Epithelial cell of proximal tubule (primary cell): ENCODE measurements at regions not wholly inside any gene's neighbourhood (a gene's known extent, or its start where the extent isn't known, plus 50 kb on each side); places are given as distances from the start of the nearest gene placed in this dataset.
"Not testable (repeated sequence)": the region's sequence is repeated elsewhere in the genome, so short reads cannot be mapped to it uniquely, and the experiment has no call there.

ENCODE experiments used
- DNase-seq: peaks from one replicate; pipeline ENCODE4 v3.0.0-alpha.2; 2011; ENCODE audit warnings: low read depth
- H3K4me3 ChIP-seq: 2 replicates; pipeline ENCODE4 v1.5.1; 2011; ENCODE audit warnings: low read depth, mild to moderate bottlenecking, low read length
- TF ChIP-seq, protein P1 (sequence below): conservative IDR thresholded peaks from 2 replicates; pipeline ENCODE4 v1.5.1; 2012; ENCODE audit warnings: low read depth, mild to moderate bottlenecking, low read length

DNA sequence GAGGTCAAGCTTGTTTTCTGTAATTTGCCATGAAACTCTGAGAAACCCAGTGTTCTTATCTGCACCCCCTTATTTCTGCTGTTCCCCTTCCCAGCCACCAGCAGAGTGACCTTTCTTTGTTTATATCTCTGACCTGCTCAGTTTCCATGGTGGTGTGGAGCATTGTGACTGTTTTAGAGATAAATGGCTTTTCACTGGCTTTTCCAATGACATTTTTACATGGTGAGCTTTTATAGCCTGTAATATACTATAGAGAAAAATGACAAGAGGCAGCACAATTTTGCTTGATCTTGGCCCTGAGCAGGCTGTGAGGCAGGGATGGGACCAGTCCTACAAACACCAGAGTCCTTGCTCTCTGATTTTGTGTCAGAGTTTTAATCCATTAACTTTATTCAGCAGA is 233.9 kb downstream of the FAT3 start:
- no peak for DNase-seq
- TF ChIP-seq, protein P1, sequence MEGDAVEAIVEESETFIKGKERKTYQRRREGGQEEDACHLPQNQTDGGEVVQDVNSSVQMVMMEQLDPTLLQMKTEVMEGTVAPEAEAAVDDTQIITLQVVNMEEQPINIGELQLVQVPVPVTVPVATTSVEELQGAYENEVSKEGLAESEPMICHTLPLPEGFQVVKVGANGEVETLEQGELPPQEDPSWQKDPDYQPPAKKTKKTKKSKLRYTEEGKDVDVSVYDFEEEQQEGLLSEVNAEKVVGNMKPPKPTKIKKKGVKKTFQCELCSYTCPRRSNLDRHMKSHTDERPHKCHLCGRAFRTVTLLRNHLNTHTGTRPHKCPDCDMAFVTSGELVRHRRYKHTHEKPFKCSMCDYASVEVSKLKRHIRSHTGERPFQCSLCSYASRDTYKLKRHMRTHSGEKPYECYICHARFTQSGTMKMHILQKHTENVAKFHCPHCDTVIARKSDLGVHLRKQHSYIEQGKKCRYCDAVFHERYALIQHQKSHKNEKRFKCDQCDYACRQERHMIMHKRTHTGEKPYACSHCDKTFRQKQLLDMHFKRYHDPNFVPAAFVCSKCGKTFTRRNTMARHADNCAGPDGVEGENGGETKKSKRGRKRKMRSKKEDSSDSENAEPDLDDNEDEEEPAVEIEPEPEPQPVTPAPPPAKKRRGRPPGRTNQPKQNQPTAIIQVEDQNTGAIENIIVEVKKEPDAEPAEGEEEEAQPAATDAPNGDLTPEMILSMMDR: no peak
- H3K4me3 ChIP-seq: no peak overlapping the region

DNA sequence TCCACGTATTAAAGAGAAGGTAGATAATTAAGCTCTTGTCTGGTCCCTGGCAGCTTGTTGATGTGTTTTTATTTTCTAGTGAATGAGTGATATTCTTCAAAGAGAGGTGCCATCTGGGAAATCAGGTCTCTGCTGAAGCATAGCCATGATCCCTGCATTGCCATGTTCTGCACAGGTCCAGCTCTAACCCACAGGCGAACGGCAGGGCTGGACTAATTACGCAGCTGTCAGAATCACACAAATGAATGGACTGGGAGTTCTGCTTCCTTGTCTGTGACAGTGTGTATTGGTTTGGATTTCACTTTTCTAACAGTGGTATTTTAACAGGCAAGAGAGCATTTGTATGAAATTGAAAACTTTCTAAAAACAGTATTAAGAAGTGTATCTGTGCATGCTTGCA is 235.6 kb downstream of the FAT3 start:
- TF ChIP-seq, protein P1: no peak

DNA sequence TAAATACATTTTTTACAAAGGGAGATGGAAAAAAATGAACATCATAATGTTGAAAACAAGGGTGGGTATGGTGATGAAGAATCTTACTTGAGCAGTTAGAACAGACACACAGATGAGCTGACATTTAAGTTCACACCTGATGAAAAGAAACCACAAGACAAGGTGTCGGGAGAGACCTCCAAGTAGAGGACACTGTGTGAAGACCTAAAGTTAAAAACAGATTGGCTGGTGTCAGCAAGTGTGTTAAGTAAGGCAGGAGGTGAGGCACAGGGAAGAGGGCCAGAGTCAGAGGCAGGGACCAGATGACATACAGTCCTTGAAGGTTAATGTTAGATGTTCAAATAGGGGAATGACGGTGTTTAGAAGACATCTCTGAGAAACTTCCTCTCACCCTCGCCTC is 236.8 kb downstream of the FAT3 start:
- no peak overlapping the region for H3K4me3 ChIP-seq
- TF ChIP-seq, protein P1: no peak
- DNase-seq: no peak

More for the DNA sequence above, 235.6 kb downstream of the FAT3 start:
- no peak overlapping the region for H3K4me3 ChIP-seq
- no peak for DNase-seq

DNA sequence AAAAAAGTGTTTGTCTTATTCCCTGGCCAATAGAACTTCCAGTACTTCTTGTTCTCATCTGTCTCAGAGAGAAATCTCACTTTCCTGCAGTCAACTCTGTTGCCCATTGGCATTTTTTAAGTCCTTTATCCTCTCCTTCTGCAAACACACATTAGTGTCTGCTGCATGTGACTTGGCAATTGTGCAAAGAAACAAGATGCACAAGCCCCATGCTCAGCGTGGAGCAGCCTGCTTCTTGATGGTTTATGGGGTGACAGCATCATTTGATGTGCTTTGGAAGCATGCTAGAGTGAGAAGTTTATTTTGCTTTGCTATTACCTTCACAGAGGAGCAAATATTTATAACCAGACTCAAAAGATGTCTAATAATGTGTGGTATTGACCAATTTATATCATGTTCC is 238.2 kb downstream of the FAT3 start:
- TF ChIP-seq, protein P1: no peak
- no peak overlapping the region for H3K4me3 ChIP-seq
- DNase-seq: no peak

DNA sequence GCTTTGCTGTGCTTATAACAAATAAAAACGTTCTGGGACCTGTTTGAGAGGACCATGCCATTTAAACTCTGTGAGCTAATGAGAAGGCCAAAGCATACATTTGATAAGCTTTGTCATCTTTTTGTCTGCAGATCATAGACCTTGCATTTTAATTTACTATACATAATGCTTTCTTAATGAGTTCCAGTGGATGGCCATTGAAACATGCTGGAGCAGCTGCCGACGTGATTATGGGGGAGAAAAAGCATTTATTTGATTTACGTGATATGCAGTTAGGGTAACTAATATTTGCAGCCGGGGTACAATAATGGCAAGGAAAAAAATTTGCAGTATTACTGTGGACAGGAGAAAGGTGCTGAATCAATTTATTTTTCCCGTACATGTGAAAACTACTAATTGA is 240.2 kb downstream of the FAT3 start:
- no peak overlapping the region for H3K4me3 ChIP-seq
- no peak for DNase-seq
- TF ChIP-seq, protein P1: no peak

DNA sequence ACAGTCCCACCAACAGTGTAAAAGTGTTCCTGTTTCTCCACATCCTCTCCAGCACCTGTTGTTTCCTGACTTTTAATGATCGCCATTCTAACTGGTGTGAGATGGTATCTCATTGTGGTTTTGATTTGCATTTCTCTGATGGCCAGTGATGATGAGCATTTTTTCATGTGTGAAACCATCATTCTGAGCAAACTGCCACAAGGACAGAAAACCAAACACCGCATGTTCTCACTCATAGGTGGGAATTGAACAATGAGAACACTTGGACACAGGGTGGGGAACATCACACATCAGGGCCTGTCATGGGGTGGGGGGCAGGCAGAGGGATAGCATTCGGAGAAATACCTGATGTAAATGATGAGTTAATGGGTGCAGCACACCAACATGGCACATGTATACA is 240.8 kb downstream of the FAT3 start:
- not testable (repeated sequence) for H3K4me3 ChIP-seq, DNase-seq

DNA sequence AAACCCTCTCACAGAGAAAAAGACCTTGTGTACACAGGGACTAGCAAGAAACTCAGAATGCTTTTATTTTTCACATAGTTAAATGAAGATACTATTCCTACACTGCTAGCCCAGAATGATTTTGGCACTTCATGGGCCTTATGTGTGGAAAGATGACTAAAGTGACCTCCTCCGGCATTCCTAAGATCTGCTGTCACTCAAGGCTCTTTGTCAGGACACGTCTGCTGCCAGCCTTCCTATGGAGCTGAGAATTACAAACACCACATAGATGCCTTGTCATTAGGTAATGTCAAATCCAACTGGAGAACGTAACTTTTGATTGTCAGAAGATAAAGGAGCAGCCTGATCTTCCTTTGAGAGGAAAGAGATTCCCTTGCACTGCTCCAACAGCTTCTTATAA is 249.1 kb downstream of the FAT3 start:
- TF ChIP-seq, protein P1: no peak
- H3K4me3 ChIP-seq: no peak overlapping the region
- no peak for DNase-seq

DNA sequence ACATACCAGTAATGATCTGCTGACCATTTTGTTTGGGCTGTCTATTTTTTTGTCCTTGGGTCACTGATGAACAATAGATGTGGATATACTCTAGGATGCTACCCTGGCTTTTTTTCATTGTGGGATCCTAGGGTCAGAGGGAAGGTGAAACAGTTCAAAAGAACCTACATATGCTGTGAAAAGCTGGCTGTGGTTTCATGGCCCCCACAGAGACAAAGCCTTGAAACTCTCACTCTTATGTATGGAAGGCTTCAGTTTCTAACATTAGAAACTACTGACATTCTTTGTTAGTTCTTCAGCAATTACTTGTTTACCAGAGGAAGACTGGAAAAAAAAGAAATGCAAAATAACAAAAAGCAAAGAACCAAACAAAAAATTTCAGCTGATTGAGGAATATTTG is 250.7 kb downstream of the FAT3 start:
- no peak for DNase-seq
- no peak overlapping the region for H3K4me3 ChIP-seq
- TF ChIP-seq, protein P1: no peak
